Muscle of back (tissue), 3 donors: ENCODE measurements at regions not wholly inside any gene's neighbourhood (a gene's known extent, or its start where the extent isn't known, plus 50 kb on each side); places are given as distances from the start of the nearest gene placed in this dataset.
A peak's percentile ranks its signal among the peaks of the same experiment; 100 is the strongest.

Experiments
- DNase-seq, 3 donors: peaks; one replicate each; pipeline versions ENCODE4 v3.0.0 to v3.0.0-alpha.2; 2013

- DNase-seq: no peak
These were observed 443.8 kb downstream of the BCKDHB start for GRCh38 chr6:80550281-80550680.

DNA sequence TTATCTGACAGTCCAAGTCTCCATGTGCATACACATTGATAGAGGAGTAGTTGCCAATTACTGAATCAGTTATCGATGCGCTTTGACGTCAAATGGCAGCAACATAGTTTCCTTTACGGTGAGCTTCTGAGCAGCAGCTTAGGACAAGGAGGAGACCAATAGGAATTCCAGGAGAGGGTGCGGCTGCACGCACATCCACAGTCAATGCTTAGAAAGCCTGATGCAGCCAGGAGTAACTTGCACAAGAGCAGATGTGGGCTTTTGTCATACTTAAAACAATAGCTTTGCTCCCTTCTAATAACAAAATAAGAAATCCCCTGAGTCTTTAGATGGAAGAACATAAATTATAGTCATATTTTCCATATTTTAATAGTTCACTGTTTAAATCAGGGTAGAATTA lies 442.1 kb downstream of the BCKDHB start:
- DNase-seq: peak; percentile 76 to 87 (median 86)

- peak in 1 of 3 donors; percentile 82 for DNase-seq
These were observed 441.4 kb downstream of the BCKDHB start for GRCh38 chr6:80547827-80548226.

- peak in 1 of 3 donors; percentile 57 for DNase-seq
These were observed 438.7 kb downstream of the BCKDHB start for GRCh38 chr6:80544976-80545722.

DNA sequence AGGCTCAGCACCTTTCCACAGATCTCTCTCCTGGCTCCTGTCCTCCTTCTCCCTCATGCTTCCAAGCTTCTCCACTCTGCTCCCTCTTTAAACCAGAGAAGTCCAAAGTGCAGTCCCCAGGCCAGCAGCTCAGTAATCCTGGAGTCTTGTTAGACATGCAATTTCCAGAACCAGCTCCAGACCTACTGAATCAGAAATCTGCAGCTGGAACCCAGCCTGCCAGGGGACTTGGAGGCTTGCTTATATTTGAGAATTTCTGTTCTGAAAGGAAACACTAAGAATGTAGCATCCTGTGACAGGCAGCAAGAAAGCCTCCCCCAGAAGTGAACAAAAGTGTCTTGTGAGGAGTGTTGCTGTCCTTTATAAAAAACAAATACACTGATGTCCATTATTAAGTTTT lies 438.1 kb downstream of the BCKDHB start:
- DNase-seq: peak in 1 of 3 donors; percentile 78

DNA sequence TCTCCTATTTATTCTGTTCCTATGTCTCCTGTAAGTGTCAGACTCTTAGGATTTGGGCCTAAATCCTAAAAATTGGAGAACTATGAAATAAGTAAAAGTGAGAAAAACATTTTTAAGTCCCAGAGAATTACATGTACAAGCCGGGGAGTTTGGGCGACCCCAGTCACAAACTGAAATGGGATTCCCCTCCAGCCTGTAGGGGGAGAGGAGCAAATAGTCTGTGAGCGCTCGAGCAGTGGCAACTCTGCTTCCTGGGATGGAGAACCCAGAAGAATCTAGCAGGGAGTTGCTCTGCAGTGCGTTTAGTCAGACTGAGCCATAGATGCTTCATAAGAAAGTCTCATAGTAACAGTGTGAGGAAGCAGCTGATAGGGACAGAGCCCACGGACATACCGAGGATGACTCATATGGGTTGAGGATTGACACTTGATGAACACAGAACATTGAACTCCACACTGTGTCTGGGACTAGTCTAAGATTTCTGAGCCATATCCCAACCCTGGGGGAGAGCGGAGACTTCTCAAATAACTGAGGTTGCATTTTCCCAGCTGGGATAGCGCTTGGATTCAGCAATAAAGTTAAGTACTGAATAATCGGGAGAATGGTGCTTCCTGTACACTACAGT lies 437.2 kb downstream of the BCKDHB start:
- DNase-seq: peak in 2 of 3 donors; percentile 62

- no peak for DNase-seq
These were observed 436.7 kb downstream of the BCKDHB start for GRCh38 chr6:80543151-80543550.

GRCh38 chr6:80541886-80542285 lies 435.4 kb downstream of the BCKDHB start:
- DNase-seq: no peak

- DNase-seq: peak in 1 of 3 donors; percentile 91
These were observed 434.7 kb downstream of the BCKDHB start for GRCh38 chr6:80541181-80541580.

- DNase-seq: no peak
These were observed 434.2 kb downstream of the BCKDHB start for GRCh38 chr6:80540700-80541099.

- no peak for DNase-seq
These were observed 430.9 kb downstream of the BCKDHB start for GRCh38 chr6:80537118-80537972.

- no peak for DNase-seq
These were observed 429.6 kb downstream of the BCKDHB start for GRCh38 chr6:80535914-80536565.

DNA sequence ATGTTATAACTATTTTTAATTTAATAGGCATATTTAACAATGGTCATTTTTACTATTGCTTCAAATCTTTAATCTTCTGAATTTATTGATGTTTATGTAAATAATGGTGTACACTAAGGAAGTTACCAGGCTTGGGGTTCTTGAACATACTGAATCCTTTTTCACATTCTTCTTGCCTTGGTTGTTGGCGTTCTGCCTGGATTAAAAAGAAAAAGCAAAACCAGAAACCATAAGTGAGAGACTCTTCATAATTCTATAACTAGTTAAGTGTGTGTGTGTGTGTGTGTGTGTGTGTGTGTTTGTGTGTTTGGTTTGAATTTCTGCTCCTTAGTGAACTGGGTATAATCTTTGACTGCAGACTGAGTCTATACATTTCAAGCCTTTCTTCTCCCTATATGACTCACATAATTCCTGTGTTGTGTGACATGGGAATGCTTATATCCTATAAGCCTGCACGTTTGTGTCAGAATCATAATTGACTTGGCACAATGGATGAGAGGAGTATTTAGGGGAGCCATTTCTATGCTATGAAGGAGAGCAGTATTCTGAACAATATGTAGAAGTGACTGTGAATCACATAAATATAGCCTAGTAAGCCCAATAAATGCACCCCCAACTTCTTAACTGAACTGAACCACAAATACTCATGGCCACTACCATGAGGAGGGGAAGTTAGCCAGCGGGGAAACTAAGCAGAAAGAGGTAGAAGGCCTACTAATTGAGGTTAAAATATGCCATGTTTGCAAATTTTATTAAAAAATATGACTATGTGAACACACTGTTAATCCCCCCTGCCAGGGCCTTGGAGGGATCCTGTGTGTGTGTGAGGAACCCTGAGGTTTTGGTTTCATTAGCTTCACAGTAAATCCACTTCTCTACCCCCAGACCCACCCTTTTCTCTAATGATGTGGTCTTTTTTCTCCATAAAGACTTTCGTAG lies 425.5 kb downstream of the BCKDHB start:
- no peak for DNase-seq

GRCh38 chr6:80530103-80530502 lies 423.6 kb downstream of the BCKDHB start:
- DNase-seq: no peak

DNA sequence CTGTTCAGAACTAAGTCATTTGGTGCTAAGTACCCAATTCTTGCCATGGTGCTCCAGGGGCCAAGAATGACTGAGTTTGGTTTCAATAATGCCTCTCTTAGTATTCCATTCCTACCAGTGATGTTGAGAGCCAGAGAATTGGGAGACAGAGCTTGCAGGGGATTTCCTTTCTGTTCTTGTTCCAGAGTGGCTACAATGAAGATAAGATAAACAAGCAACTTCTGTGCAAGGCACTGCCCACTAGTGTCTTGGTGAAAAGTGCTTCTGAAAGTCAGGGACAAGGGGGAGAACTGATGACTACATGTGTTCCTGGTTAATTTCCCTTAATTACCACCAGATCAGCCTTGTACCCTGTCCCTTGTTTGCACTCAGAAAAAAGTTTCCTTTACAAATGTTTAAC lies 421.6 kb downstream of the BCKDHB start:
- DNase-seq: no peak

GRCh38 chr6:80527552-80528052 lies 421.1 kb downstream of the BCKDHB start:
- DNase-seq: no peak

DNA sequence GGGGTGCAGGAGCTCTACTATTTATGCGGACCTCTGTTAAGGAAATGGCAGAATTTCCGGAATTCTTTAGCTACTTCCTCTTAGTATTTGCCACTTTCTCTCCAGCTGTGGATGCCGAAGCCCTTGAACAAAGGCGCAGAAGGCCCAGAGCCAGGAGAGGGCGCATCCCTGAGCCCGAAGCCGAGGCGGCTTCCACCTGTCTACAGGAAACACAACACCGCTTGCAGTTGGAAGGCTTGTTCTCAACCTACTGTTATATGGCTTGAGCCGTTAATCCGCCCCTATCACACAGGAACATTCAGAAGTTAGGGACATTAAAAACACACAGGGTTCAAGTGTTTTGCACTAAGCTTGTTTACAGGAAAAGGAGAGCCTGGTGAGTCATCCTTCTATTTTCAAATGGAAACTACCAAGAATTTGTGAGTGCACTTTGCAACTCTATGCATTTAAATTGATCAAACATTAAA lies 417.1 kb downstream of the BCKDHB start:
- peak in 2 of 3 donors; percentile 30 to 73 for DNase-seq

GRCh38 chr6:80523010-80523409 lies 416.5 kb downstream of the BCKDHB start:
- peak; percentile 54 to 77 (median 55) for DNase-seq

- DNase-seq: peak in 1 of 3 donors; percentile 15
These were observed 416.1 kb downstream of the BCKDHB start for GRCh38 chr6:80522576-80522975.

GRCh38 chr6:80519811-80520594 lies 413.5 kb downstream of the BCKDHB start:
- peak in 1 of 3 donors; percentile 73 for DNase-seq
